ENCODE measurements at regions not wholly inside any gene's neighbourhood (a gene's known extent, or its start where the extent isn't known, plus 50 kb on each side); places are given as distances from the start of the nearest gene placed in this dataset.

- Histone ChIP-seq H3K9me3 (ENCODE audit: control insufficient read depth, insufficient read depth, low read length) (no peaks in the 10 kb centered on the region), H3K9me1 (ENCODE audit: insufficient read depth, low read length) (no peaks in the 10 kb centered on the region; the same call in 1 of the 2 replicates), H2BK15ac (ENCODE audit: low read depth, low read length) (no peak overlapping the region), H4K5ac (ENCODE audit: low read depth, low read length) (no peak overlapping the region), H3K4me2 (ENCODE audit: low read depth, low read length) (no peak overlapping the region), H4K91ac (ENCODE audit: insufficient read depth, low read depth, low read length) (no peak overlapping the region), H3K23ac (ENCODE audit: low read depth, low read length) (no peak overlapping the region), H2AFZ (replicated peaks; ENCODE audit: low read length, poor library complexity) (no peak overlapping the region), H3K18ac (ENCODE audit: low read depth, low read length) (no peak overlapping the region), H3K4me3 (ENCODE audit: insufficient read depth, low read depth, low read length) (no peak overlapping the region), H4K8ac (ENCODE audit: low read depth in 2 of 2, low read length in 2 of 2) (no peak overlapping the region), H2BK120ac (ENCODE audit: low read depth, low read length) (no peak overlapping the region), H3K79me1 (ENCODE audit: low read depth in 1 of 2, low read length in 2 of 2) (no peaks in the 10 kb centered on the region), H3K4me1 (ENCODE audit: control insufficient read depth, insufficient read depth, low read length) (no peaks in the 10 kb centered on the region), H2BK20ac (ENCODE audit: low read depth, low read length) (no peak overlapping the region), H3K9ac (ENCODE audit: low read depth, low read length) (no peak overlapping the region), H3K56ac (ENCODE audit: extremely low read depth, insufficient read depth, low read length) (no peak overlapping the region), H3K27ac (ENCODE audit: insufficient read depth, low read length) (no peak overlapping the region), H3K4ac (ENCODE audit: low read depth, low read length) (no peak overlapping the region), H4K20me1 (ENCODE audit: insufficient read depth, low read length) (no peaks in the 10 kb centered on the region), H3K27me3 (ENCODE audit: control insufficient read depth, insufficient read depth, low read length) (peaks cover 34% of the 10 kb centered on the region), H2AK5ac (ENCODE audit: low read depth, low read length) (no peak overlapping the region), H3K36me3 (ENCODE audit: control insufficient read depth, insufficient read depth, low read length) (no peaks in the 10 kb centered on the region), H2AK9ac (replicated peaks; ENCODE audit: low read depth, low read length, poor library complexity) (no peak overlapping the region), H2BK5ac (ENCODE audit: low read depth, low read length, poor library complexity, severe bottlenecking) (no peak overlapping the region), H3K14ac (replicated peaks; ENCODE audit: low read depth, low read length) (no peak overlapping the region)
- intact Hi-C loops (cut with micrococcal nuclease) = no loop called here
- in situ Hi-C loops (cut with MboI; ENCODE audit: low sequenced_read_pairs) = no loop called here
- CTCF ChIA-PET = no interaction called here
- no peak for DNase-seq
- WGBS, 2 experiments (ENCODE audit: extremely low coverage in 2 of 2, insufficient read length in 1 of 2) = 48% methylated on average over 2 of the region's 6 CpGs; no CpG with 5 or more reads in 1 of the 2 experiments
- no peak for TF ChIP-seq MXI1 (IDR thresholded peaks at IDR 0.05; ENCODE audit: borderline replicate concordance, low read depth, low read length)
- TF ChIP-seq, protein P1, sequence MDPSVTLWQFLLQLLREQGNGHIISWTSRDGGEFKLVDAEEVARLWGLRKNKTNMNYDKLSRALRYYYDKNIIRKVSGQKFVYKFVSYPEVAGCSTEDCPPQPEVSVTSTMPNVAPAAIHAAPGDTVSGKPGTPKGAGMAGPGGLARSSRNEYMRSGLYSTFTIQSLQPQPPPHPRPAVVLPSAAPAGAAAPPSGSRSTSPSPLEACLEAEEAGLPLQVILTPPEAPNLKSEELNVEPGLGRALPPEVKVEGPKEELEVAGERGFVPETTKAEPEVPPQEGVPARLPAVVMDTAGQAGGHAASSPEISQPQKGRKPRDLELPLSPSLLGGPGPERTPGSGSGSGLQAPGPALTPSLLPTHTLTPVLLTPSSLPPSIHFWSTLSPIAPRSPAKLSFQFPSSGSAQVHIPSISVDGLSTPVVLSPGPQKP (IDR thresholded peaks at IDR 0.05; ENCODE audit: borderline replicate concordance, low read depth, low read length) = no peak
- no peak for TF ChIP-seq FOS (IDR thresholded peaks at IDR 0.05; ENCODE audit: low read depth, low read length)
- TF ChIP-seq, protein P2, sequence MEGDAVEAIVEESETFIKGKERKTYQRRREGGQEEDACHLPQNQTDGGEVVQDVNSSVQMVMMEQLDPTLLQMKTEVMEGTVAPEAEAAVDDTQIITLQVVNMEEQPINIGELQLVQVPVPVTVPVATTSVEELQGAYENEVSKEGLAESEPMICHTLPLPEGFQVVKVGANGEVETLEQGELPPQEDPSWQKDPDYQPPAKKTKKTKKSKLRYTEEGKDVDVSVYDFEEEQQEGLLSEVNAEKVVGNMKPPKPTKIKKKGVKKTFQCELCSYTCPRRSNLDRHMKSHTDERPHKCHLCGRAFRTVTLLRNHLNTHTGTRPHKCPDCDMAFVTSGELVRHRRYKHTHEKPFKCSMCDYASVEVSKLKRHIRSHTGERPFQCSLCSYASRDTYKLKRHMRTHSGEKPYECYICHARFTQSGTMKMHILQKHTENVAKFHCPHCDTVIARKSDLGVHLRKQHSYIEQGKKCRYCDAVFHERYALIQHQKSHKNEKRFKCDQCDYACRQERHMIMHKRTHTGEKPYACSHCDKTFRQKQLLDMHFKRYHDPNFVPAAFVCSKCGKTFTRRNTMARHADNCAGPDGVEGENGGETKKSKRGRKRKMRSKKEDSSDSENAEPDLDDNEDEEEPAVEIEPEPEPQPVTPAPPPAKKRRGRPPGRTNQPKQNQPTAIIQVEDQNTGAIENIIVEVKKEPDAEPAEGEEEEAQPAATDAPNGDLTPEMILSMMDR (conservative IDR thresholded peaks at IDR 0.05; ENCODE audit: low read depth, low read length) = no peak
- no peak for TF ChIP-seq NFE2L2 (IDR thresholded peaks at IDR 0.05; ENCODE audit: low read depth, low read length)
- no peak for TF ChIP-seq MAZ (IDR thresholded peaks at IDR 0.05; ENCODE audit: borderline replicate concordance, low read depth, low read length)
- no peak for TF ChIP-seq RFX5 (IDR thresholded peaks at IDR 0.05; ENCODE audit: low read depth, low read length)
- TF ChIP-seq MAFK (IDR thresholded peaks at IDR 0.05; ENCODE audit: low read depth, low read length) = no peak
- TF ChIP-seq USF2 (IDR thresholded peaks at IDR 0.05; ENCODE audit: low read depth, low read length) = no peak
- TF ChIP-seq BHLHE40 (IDR thresholded peaks at IDR 0.05; ENCODE audit: low read depth, low read length) = no peak
- no peak for TF ChIP-seq POLR2A (IDR thresholded peaks at IDR 0.05; ENCODE audit: low read depth, low read length)
- TF ChIP-seq SMC3 (IDR thresholded peaks at IDR 0.05; ENCODE audit: low read depth, low read length) = no peak
- no peak for TF ChIP-seq RAD21 (IDR thresholded peaks at IDR 0.05; ENCODE audit: low read length)
- TF ChIP-seq RCOR1 (IDR thresholded peaks at IDR 0.05; ENCODE audit: insufficient replicate concordance, low read length) = no peak
- TF ChIP-seq CEBPB (IDR thresholded peaks at IDR 0.05; ENCODE audit: low read depth, low read length) = no peak
- ATAC-seq (ENCODE audit: low read depth) = no peak
- dilution Hi-C loops (cut with HindIII; ENCODE audit: low sequenced_read_pairs, unreplicated experiment) = no loop called here
- POLR2A ChIA-PET (ENCODE audit: unreplicated experiment) = no interaction called here
- BruUV-seq (replicated peaks) = no TSS peak
Measured at GRCh38 chr3:43783987-43784639, 93.4 kb downstream of the ABHD5 start.

Data from IMR-90 (cell line).